ENCODE measurements at regions not wholly inside any gene's neighbourhood (a gene's known extent, or its start where the extent isn't known, plus 50 kb on each side); places are given as distances from the start of the nearest gene placed in this dataset.
"Not testable (repeated sequence)": the region's sequence is repeated elsewhere in the genome, so short reads cannot be mapped to it uniquely, and the experiment has no call there.

DNA sequence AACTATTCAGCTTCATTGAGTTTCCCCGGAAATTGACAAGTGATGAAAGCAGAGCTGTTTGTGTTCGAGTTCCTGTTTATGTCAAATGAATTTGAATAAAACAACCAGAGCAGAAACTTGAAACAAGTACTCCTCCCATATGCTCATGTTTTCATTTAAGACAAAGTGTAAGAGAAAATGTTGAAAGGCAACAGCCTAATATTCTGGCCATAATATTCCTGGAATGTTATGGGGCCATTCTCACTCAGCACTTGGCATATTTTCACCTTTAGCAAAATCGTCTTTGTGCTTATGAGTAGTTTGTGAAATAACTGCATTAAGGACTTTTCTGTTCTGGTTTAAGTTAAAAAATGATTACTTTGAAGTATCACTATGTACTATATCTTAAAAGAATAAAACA lies 276.0 kb upstream of the FAT1 start:
- intact Hi-C loops (cut with DNase I) = no loop called here
- no peak for DNase-seq (ENCODE audit: extremely low spot score in 2 of 2)
- no peaks in the 10 kb centered on the region for H3K27me3 ChIP-seq
- no peak for TF ChIP-seq CTCF (IDR thresholded peaks at IDR 0.05)
- no peak for TF ChIP-seq POLR2AphosphoS5 (IDR thresholded peaks at IDR 0.05; ENCODE audit: insufficient read depth in 1 of 2, low read depth in 1 of 2)
- no peak for TF ChIP-seq POLR2A (IDR thresholded peaks at IDR 0.05)
- H3K36me3 ChIP-seq = no peaks in the 10 kb centered on the region
- H3K4me3 ChIP-seq = no peak overlapping the region
- H3K27ac ChIP-seq = no peak overlapping the region
- H3K4me1 ChIP-seq = no peaks in the 10 kb centered on the region
- H3K9me3 ChIP-seq = no peaks in the 10 kb centered on the region

DNA sequence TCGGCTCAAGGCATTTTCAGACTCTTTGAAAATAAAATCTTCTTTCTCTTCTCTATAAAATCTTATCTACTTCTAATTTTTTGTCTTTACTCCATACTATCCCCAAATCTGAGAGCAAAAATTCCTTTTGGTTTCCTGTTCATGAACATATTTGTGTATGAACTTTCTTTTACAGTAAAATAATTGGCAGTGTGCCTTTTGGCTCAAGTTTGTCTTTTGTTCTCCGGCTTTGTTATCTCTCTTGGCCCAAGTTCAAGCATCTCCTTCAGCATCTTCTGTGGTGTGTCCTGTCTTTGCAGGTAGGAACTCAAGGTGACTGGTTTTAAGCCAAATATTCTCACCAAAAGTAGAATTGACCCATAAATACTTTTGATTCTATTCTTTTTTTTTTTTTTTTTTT lies 276.6 kb upstream of the FAT1 start:
- intact Hi-C loops (cut with DNase I) = no loop called here
- Histone ChIP-seq H3K27ac (no peak overlapping the region), H3K4me3 (no peak overlapping the region), H3K27me3 (no peaks in the 10 kb centered on the region), H3K4me1 (no peaks in the 10 kb centered on the region), H3K9me3 (no peaks in the 10 kb centered on the region), H3K36me3 (no peaks in the 10 kb centered on the region)
- DNase-seq (ENCODE audit: extremely low spot score in 2 of 2) = no peak
- TF ChIP-seq CTCF (IDR thresholded peaks at IDR 0.05) = no peak
- TF ChIP-seq POLR2A (IDR thresholded peaks at IDR 0.05) = no peak
- no peak for TF ChIP-seq POLR2AphosphoS5 (IDR thresholded peaks at IDR 0.05; ENCODE audit: insufficient read depth in 1 of 2, low read depth in 1 of 2)

DNA sequence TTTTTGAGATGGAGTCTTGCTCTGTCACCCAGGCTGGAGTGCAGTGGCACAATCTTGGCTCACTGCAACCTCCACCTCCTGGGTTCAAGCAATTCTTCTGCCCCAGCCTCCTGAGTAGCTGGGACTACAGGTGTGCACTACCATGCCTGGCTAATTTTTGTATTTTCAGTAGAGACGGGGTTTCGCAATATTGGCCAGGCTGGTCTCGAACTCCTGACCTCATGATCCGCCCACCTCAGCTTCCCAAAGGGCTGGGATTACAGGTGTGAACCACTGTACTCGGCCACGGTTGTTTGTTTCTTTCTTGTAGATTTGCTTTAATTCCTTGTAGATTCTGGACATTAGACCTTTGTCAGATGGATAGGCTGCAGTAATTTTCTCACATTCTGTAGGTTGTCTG lies 278.5 kb upstream of the FAT1 start:
- H3K9me3 ChIP-seq; H3K27me3 ChIP-seq; H3K4me1 ChIP-seq; H3K36me3 ChIP-seq; intact Hi-C loops (cut with DNase I); DNase-seq (ENCODE audit: extremely low spot score in 2 of 2); H3K27ac ChIP-seq; H3K4me3 ChIP-seq: not testable (repeated sequence)

DNA sequence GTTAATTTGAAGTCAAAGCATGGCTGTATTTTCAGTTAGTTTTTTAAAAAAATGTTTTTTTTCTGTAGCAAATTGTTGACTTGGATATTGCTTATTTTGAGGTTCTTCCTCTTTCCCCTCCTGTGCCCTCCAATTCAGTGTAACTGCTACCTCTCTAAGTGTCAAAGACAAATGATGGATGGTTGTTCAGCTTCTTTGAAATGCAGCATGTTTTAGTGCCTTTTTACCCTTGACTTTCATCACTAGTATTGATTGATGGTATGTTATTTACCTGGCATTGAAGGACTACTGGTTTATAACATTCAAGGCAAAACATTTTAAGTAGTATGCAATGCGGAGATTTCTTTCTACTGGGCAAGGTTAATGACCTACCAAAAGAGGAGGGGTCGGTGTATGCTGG lies 281.0 kb upstream of the FAT1 start:
- no peaks in the 10 kb centered on the region for H3K36me3 ChIP-seq
- no peak overlapping the region for H3K27ac ChIP-seq
- peaks cover 8% of the 10 kb centered on the region for H3K4me1 ChIP-seq
- H3K9me3 ChIP-seq = no peaks in the 10 kb centered on the region
- no peaks in the 10 kb centered on the region for H3K27me3 ChIP-seq
- no peak overlapping the region for H3K4me3 ChIP-seq
- TF ChIP-seq POLR2AphosphoS5 (IDR thresholded peaks at IDR 0.05; ENCODE audit: insufficient read depth in 1 of 2, low read depth in 1 of 2) (no peak), POLR2A (IDR thresholded peaks at IDR 0.05) (no peak), CTCF (IDR thresholded peaks at IDR 0.05) (no peak)
- intact Hi-C loops (cut with DNase I) = no loop called here
- DNase-seq (ENCODE audit: extremely low spot score in 2 of 2) = no peak

DNA sequence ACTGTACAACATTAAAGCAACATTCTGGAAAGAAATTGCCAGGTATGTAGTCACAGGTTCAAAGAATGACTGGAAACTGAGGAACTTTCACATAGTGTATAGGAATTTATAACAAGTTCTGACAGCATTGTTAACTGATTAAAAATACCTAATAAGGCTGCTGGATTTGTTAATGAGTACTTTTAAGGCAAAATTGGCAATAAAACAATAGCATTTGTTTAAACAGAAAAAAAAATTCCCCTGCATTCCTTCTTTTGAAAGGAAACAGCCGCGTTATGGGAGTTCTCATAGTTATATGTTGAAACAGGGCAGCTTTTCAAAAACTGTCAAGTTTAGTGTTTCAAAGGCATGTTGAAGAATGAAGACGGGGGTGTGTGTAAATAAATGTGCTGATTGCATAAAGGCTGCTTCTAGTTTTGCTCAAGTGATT lies 282.5 kb upstream of the FAT1 start:
- Histone ChIP-seq H3K36me3 (no peaks in the 10 kb centered on the region), H3K27me3 (no peaks in the 10 kb centered on the region), H3K4me3 (no peak overlapping the region), H3K27ac (no peak overlapping the region), H3K9me3 (no peaks in the 10 kb centered on the region), H3K4me1 (peaks cover 8% of the 10 kb centered on the region)
- intact Hi-C loops (cut with DNase I) = no loop called here
- no peak for DNase-seq (ENCODE audit: extremely low spot score in 2 of 2)
- TF ChIP-seq POLR2A (IDR thresholded peaks at IDR 0.05) (no peak), CTCF (IDR thresholded peaks at IDR 0.05) (no peak), POLR2AphosphoS5 (IDR thresholded peaks at IDR 0.05; ENCODE audit: insufficient read depth in 1 of 2, low read depth in 1 of 2) (no peak)

DNA sequence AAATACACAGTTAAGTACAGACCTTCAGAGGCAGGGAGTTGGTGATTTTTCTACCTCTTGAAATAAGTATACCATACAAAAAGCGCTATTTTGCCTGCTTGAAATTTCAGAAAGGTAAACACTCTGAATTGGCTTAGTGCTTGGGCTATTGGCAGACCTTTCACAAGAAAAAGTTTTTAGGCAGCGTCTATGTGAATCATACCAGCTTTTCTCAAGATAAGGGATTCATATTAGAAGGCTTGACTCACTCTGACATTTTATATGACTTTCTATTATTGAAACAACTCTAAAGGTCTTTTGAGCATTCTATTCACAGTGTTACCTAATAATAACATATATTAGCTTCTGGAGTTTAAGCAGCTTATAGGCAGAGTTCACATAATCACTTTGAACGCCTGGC lies 286.4 kb upstream of the FAT1 start:
- no peaks in the 10 kb centered on the region for H3K27me3 ChIP-seq
- intact Hi-C loops (cut with DNase I) = no loop called here
- TF ChIP-seq POLR2A (IDR thresholded peaks at IDR 0.05) = no peak
- TF ChIP-seq CTCF (IDR thresholded peaks at IDR 0.05) = no peak
- TF ChIP-seq POLR2AphosphoS5 (IDR thresholded peaks at IDR 0.05; ENCODE audit: insufficient read depth in 1 of 2, low read depth in 1 of 2) = no peak

More for the DNA sequence above, 286.4 kb upstream of the FAT1 start:
- Histone ChIP-seq H3K4me3 (no peak overlapping the region), H3K36me3 (no peaks in the 10 kb centered on the region), H3K27ac (no peak overlapping the region), H3K9me3 (no peaks in the 10 kb centered on the region), H3K4me1 (peaks cover 8% of the 10 kb centered on the region)
- no peak for DNase-seq (ENCODE audit: extremely low spot score in 2 of 2)
